ENCODE measurements at regions not wholly inside any gene's neighbourhood (a gene's known extent, or its start where the extent isn't known, plus 50 kb on each side); places are given as distances from the start of the nearest gene placed in this dataset.

GRCh38 chr13:91112924-91113277 is 234.6 kb upstream of the MIR17HG start:
- no peak overlapping the region for H4K91ac ChIP-seq (ENCODE audit: insufficient read depth, low read depth, low read length)
- CTCF ChIA-PET: no interaction called here
- DNase-seq (no peak), ATAC-seq (ENCODE audit: low read depth) (no peak)
- no peaks in the 10 kb centered on the region for H3K36me3 ChIP-seq (ENCODE audit: control insufficient read depth, insufficient read depth, low read length)
- no TSS peak for BruUV-seq (replicated peaks)
- intact Hi-C loops (cut with micrococcal nuclease) (no loop called here), dilution Hi-C loops (cut with HindIII; ENCODE audit: low sequenced_read_pairs, unreplicated experiment) (no loop called here), in situ Hi-C loops (cut with MboI; ENCODE audit: low sequenced_read_pairs) (no loop called here)
- H3K56ac ChIP-seq (ENCODE audit: extremely low read depth, insufficient read depth, low read length): no peak overlapping the region
- H2AK9ac ChIP-seq (replicated peaks; ENCODE audit: low read depth, low read length, poor library complexity): no peak overlapping the region
- H2BK5ac ChIP-seq (ENCODE audit: low read depth, low read length, poor library complexity, severe bottlenecking): no peak overlapping the region
- POLR2A ChIA-PET (ENCODE audit: unreplicated experiment): interaction anchor here (0.7 kb wide), 1 partner anchor 117 kb away, joined by 4 read pairs; no protein-coding TSS in a partner anchor
- TF ChIP-seq ELK1 (IDR thresholded peaks at IDR 0.05; ENCODE audit: borderline replicate concordance, low read depth, low read length): no peak
- no peak for TF ChIP-seq SMC3 (IDR thresholded peaks at IDR 0.05; ENCODE audit: low read depth, low read length)
- TF ChIP-seq RCOR1 (IDR thresholded peaks at IDR 0.05; ENCODE audit: insufficient replicate concordance, low read length): no peak
- no peak for TF ChIP-seq FOS (IDR thresholded peaks at IDR 0.05; ENCODE audit: low read depth, low read length)
- no peak for TF ChIP-seq BHLHE40 (IDR thresholded peaks at IDR 0.05; ENCODE audit: low read depth, low read length)
- no peak overlapping the region for H2BK20ac ChIP-seq (ENCODE audit: low read depth, low read length)
- H4K5ac ChIP-seq (ENCODE audit: low read depth, low read length): no peak overlapping the region
- no peak overlapping the region for H3K4me3 ChIP-seq (ENCODE audit: insufficient read depth, low read depth, low read length)
- no peak overlapping the region for H3K18ac ChIP-seq (ENCODE audit: low read depth, low read length)
- H4K8ac ChIP-seq (ENCODE audit: low read depth in 2 of 2, low read length in 2 of 2): no peak overlapping the region
- no peaks in the 10 kb centered on the region for H3K79me1 ChIP-seq (ENCODE audit: low read depth in 1 of 2, low read length in 2 of 2)
- H3K4ac ChIP-seq (ENCODE audit: low read depth, low read length): no peak overlapping the region
- H3K9me3 ChIP-seq (ENCODE audit: control insufficient read depth, insufficient read depth, low read length): no peaks in the 10 kb centered on the region; the same call in 1 of the 2 replicates
- H4K20me1 ChIP-seq (ENCODE audit: insufficient read depth, low read length): no peaks in the 10 kb centered on the region
- no CpG with 5 or more reads among the region's 1 CpG for WGBS, 2 experiments (ENCODE audit: extremely low coverage in 2 of 2, insufficient read length in 1 of 2)
- no peak overlapping the region for H3K23ac ChIP-seq (ENCODE audit: low read depth, low read length)
- no peak overlapping the region for H2AK5ac ChIP-seq (ENCODE audit: low read depth, low read length)
- H2AFZ ChIP-seq (replicated peaks; ENCODE audit: low read length, poor library complexity): no peak overlapping the region
- H2BK120ac ChIP-seq (ENCODE audit: low read depth, low read length): no peak overlapping the region
- H3K4me1 ChIP-seq (ENCODE audit: control insufficient read depth, insufficient read depth, low read length): no peaks in the 10 kb centered on the region
- no peak overlapping the region for H3K27ac ChIP-seq (ENCODE audit: insufficient read depth, low read length)
- no peak overlapping the region for H2BK15ac ChIP-seq (ENCODE audit: low read depth, low read length)
- no peaks in the 10 kb centered on the region for H3K27me3 ChIP-seq (ENCODE audit: control insufficient read depth, insufficient read depth, low read length)
- H3K9me1 ChIP-seq (ENCODE audit: insufficient read depth, low read length): no peaks in the 10 kb centered on the region
- H3K4me2 ChIP-seq (ENCODE audit: low read depth, low read length): no peak overlapping the region
- no peak overlapping the region for H3K14ac ChIP-seq (replicated peaks; ENCODE audit: low read depth, low read length)
- no peak overlapping the region for H3K9ac ChIP-seq (ENCODE audit: low read depth, low read length)

All from IMR-90 (cell line).